Hepatic stellate cell (primary cell): ENCODE measurements at regions not wholly inside any gene's neighbourhood (a gene's known extent, or its start where the extent isn't known, plus 50 kb on each side); places are given as distances from the start of the nearest gene placed in this dataset.

Experiments
- DNase-seq: peaks from one replicate; pipeline ENCODE4 v3.0.0; 2011; ENCODE audit warnings: low spot score

GRCh38 chr22:48557473-48557872, 1270.2 kb downstream of the BRD1 start:
- DNase-seq, result no peak

DNA sequence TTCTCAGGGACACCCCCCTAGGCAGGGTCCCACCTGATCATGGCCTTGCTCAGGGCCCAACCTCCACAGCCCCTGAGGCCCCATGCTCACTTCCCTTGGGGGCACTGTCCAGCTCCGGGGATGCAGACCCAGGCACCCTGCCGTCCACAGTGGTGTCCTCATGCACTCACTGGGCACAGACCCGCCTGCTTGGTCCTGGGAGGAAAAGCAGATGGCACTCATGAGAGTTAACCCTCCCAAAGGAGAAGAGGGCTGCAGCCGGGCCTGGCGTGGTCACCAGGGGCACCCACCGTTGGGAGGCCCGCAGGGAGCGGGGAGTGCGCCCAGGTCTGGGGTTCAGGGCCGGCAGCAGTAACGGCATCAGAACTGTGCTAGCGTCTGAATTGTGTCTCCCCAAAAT, 1270.9 kb downstream of the BRD1 start:
- no peak for DNase-seq

DNA sequence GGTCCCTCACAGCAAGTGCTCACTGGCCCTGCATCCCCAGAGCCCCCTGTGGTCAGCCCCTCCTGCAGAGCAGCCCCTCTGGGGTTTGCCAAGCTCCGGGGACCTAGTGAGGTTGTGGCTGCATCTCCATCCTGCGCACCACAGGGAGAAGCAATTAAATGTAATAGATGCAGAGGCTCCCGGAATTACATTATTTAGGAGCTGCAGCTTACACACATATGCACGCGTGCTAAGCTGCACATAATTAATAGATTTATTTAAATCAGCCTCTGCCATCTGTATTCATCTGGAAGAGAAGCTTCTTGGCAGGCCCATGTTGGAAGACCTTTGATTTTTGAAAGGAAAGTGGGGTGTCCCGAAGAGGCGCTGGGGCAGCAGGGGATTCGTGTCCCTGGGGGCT, 1271.5 kb downstream of the BRD1 start:
- DNase-seq, result no peak

DNA sequence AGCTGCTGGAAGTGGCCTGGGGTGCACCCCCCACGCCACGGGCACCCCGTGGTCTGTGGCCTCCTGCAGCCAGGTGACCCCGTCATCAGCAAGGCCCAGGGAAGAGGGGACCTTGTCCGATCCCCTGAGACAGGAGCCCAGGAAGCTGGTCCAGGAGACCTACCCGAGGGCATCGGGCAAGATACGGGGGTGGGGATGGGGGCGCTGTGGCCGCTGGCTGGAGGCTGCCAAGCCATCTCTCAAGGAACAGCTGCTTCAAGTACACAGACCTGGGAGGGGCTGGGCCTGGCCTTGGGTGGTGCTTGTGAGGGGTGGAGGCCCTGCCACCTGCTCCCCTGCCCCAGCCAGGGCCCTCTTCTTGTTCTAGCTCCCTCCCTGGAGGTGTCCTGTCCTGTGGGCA, 1272.1 kb downstream of the BRD1 start:
- no peak for DNase-seq

DNA sequence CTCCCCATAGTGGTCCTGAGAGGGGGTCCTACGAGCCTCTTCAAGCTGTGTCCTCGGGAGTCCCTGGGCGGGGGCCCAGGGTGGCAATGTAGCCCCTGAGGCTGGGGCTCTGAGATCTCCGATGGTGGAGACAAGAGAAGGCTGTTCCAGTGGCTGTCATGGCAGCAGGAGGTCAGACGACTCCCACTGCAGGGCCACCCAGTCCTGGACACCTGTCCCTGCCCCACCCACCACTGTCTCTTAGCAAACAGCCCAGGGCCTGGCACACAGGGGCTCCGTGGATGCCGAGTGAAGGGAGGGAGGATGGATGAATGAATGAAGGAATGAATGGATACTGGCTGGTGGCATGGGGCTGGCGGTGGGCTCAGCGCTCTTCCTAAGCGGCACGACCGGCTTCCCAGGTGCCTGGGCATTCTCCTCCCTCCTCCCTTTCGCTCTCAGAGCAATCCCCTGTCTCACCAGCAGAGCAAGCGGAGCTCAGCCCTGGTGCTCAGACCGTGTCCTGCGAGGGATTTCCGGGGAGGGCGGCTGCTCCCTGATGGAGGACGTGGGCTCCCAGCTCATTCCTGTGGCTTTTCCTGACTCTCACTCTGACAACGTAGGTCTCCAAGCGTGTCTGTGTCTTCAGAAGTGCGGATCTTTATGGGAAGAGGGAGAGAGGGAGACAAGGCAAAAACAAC, 1272.6 kb downstream of the BRD1 start:
- DNase-seq, result no peak

DNA sequence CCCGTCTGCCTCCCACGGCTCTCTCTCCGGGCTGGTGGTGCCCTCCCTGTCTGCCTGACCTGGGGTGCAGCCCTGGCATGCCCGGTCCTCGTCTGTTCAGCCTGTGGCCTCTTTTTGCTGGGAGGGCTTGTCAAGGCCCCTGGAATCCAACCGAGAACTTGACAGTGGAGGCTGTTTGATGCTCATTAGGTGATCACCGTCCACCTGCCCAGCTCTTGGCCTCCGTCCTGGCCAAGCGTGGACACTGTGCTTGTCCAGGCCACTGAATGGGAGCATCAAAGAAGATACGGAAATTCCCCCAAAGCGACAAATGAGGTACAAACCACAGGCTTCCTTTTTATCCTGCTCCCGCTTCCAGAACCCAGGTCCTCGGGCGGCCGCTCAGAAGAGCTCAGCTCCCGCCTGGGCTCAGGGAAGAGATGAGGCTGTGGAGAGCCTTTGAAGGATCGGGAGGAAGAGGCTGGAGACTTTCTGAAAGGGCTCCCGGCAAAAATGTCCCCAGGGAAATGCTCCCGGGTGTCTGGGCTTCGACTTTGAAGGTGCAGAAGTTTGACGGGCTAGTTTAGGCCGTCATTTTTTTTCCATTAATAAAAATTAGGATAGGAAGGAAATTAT, 1273.9 kb downstream of the BRD1 start:
- no peak for DNase-seq

DNA sequence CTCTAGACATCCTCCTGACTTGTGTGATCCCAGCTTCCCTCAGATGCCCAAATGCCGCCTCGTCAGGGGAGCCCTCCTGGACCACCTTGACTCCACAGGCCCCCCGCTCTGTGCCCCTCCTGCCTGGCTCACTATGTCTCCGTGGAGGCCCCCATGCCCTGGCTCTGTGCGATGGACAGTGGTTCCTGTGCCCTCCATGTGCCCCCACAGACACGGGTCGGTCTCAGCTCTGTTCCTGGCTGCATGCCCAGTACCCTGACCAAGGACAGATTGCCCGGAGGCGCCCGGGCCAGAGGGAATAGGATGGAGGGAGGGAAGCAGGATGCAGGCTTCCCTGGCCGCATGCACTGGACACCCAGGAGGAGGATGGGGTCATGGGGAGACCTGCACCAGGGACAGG, 1274.6 kb downstream of the BRD1 start:
- DNase-seq, result no peak

GRCh38 chr22:48551716-48552268, 1275.9 kb downstream of the BRD1 start:
- DNase-seq, result no peak

DNA sequence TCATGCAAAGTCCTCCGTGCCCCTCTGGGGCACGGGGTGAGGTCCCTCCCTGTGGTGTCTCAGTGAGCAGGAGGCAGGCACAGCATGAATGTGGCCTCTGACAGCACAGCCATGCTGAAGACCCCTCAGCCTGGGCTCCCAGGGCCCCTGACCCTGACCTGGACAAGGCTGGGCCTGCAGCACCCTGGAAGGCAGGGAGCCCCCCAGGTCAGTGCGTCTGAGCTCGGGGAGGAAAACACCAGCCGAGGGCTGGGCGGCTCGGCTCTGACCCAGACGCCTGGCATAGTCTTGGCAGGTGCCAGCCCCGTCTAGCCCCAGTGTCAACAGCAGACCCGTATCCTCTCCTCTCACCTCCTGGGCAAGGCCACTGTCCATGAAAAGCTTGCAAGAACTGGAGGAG, 1276.6 kb downstream of the BRD1 start:
- DNase-seq, result no peak

- DNase-seq, result no peak
Measured at GRCh38 chr22:48548391-48548790, 1279.3 kb downstream of the BRD1 start.

DNA sequence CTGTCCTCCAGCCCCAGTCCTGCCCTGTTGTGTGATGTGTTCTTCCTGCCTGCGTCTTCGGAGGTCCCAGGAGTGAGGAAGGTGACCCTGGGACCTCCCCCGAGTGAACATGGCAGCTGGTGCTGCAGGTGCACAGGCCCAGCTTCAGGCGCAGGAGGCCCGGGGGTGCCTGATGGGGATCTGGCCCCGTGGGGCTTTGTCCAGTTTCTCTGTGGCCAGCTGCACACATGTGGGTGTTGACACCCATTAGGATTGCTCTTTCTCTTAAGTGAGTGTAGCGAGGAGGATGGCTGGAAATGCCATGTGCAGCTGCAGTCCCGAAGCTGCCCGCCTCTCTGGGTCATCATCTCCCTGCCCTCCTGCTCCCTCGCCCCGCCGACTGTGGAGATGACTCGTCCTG, 1279.7 kb downstream of the BRD1 start:
- no peak for DNase-seq

DNA sequence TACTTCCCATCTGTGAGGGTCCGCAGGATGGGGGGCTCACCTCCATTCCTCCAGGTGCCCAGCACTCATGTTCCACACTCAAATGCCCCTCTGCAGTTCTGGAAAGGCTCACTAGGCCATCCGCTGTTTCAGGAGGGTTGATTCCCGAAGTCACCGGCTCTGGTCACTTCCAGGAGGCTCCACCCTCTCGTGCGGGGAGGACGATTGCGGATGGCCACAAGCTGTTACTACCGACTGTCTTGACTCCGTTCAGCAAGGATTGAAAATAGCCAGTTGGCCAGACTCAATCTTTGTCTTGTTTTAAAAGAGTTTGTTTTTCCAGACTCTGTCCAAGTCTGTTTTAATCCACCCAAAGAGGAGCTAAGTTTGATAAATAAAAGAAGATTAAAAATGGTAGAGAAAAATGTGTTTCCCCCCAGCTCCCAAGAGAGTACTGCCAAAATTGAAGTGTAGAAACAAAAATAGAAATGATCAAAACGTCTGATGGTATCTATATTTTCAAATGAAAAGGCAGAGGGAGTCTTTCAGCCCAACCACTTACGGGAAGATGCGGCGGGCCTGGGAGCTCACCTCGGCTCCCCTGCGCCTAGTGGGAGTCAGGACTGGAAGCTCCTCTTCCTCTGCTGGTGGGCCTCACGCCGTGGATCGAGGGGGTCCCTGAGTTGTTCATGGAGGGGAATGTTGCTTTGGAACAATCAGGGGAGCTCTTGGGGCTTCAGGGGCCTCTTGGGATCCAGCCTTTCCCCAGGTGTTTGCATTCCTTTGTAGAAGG, 1280.8 kb downstream of the BRD1 start:
- DNase-seq, result no peak

DNA sequence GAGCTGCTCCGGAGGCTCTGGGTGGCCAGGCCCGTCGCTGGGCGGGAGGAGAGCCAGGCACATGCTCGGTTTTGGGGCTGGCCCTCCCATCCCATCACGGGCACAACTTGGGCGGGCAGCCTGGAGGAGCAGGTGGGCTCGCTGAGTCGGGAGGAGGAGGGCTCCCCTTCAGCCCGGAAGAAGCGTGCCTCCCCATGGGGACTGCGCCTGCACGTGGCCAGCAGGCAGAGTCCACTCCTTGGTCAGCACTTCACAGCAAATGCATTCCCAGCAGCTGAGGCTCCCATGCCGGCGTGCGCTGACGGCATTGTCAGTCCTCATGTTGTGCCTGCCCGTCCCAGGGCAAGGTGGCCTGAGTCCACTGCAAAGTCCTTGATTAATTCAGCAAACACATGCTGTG, 1281.7 kb downstream of the BRD1 start:
- no peak for DNase-seq

DNA sequence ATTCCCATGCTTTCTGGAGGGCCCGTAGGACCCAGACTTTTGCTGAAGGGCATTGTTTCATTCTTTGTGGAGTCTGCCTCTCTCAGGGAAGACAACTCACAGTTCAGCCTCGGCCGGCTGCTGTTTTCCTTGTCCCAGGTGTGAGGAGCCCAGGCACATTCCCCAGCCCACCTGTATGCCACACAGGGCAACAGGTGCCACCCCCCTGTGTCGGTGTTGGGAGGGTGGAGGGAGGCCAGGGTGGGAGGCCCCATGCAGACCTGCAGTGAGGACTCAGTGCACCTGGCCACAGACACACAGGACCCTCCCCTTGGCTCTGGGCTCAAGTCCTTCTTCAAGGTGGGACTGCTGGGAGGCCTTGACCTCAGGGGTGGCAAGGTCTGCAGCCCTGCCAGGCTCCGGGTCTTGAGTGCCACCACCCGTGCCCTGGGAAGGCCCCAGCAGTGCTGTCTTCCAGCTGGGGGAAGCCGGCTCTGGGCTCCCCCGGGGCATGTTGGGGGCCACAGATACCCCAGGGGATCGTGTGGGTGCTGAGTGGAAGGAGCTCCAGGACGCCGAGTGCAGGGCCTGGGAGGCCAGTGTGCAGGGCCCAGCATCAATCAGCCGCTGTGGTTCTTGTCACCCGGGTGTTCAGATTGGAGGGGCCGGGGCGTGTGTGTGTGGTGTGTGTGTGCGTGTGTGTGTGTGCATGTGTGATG, 1286.1 kb downstream of the BRD1 start:
- DNase-seq, result no peak

GRCh38 chr22:48539261-48539660, 1288.4 kb downstream of the BRD1 start:
- no peak for DNase-seq

- DNase-seq, result no peak
Measured at GRCh38 chr22:48538291-48538820, 1289.3 kb downstream of the BRD1 start.

GRCh38 chr22:48537343-48537680, 1290.4 kb downstream of the BRD1 start:
- DNase-seq, result no peak

GRCh38 chr22:48536541-48537342, 1290.9 kb downstream of the BRD1 start:
- DNase-seq, result no peak

- no peak for DNase-seq
Measured at GRCh38 chr22:48535868-48536540, 1291.7 kb downstream of the BRD1 start.

- no peak for DNase-seq
Measured at GRCh38 chr22:48534395-48534958, 1293.2 kb downstream of the BRD1 start.

GRCh38 chr22:48532986-48533385, 1294.7 kb downstream of the BRD1 start:
- DNase-seq, result no peak
